ENCODE measurements at regions not wholly inside any gene's neighbourhood (a gene's known extent, or its start where the extent isn't known, plus 50 kb on each side); places are given as distances from the start of the nearest gene placed in this dataset.

DNA sequence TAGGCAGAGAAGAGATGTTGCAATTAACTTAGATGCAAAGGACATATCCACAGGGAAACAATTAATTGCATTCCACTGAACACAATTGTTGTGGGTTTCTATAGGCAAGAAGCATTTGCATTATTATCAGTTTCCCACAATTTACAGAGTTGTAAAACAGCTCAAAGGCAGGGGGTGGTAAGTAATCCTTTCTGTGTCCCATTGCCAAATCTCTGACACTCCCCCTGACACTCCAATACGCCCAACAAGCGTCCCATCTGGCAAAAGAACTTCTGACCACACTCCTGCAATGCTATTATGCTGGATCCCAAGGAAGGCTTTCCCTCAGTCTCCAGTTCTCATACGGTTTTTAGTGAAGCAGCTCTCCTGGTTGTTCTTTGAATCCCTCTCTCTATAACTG is 179.8 kb downstream of the CXCL12 start:
- ATAC-seq (ENCODE audit: low read depth) = no peak
- ChIA-PET CTCF (no interaction called here), POLR2A (no interaction called here)
- Mint-ChIP-seq H3K36me3 (ENCODE audit: low read depth) (no peaks in the 10 kb centered on the region), H3K4me1 (no peaks in the 10 kb centered on the region), H3K27ac (no peak overlapping the region), H3K4me3 (no peak overlapping the region), H3K9me3 (peaks cover 2% of the 10 kb centered on the region), H3K27me3 (no peaks in the 10 kb centered on the region)
- intact Hi-C loops (cut with micrococcal nuclease) = no loop called here
- DNase-seq = no peak
- TF ChIP-seq, protein P1, sequence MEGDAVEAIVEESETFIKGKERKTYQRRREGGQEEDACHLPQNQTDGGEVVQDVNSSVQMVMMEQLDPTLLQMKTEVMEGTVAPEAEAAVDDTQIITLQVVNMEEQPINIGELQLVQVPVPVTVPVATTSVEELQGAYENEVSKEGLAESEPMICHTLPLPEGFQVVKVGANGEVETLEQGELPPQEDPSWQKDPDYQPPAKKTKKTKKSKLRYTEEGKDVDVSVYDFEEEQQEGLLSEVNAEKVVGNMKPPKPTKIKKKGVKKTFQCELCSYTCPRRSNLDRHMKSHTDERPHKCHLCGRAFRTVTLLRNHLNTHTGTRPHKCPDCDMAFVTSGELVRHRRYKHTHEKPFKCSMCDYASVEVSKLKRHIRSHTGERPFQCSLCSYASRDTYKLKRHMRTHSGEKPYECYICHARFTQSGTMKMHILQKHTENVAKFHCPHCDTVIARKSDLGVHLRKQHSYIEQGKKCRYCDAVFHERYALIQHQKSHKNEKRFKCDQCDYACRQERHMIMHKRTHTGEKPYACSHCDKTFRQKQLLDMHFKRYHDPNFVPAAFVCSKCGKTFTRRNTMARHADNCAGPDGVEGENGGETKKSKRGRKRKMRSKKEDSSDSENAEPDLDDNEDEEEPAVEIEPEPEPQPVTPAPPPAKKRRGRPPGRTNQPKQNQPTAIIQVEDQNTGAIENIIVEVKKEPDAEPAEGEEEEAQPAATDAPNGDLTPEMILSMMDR (IDR thresholded peaks at IDR 0.05) = no peak

DNA sequence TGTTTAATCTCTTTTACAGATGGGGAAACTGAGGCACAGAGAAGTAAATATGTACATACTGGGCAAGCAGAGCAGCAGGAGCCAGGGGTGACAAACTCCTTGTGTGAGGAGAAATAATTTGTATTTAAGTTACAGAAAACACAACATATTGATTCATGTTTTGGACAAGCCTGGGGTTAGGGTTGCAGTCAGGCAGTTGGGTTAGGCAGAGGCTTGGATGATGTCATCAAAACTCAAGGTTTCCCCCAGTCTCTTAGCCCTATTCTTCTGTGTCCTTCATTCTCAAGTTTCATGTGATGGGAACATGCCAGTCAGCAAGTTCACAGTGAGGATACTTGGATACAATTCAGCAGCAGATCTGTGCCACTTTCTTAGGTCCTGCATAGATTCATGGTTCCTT is 181.4 kb downstream of the CXCL12 start:
- ChIA-PET POLR2A (no interaction called here), CTCF (no interaction called here)
- ATAC-seq (ENCODE audit: low read depth) (no peak), DNase-seq (no peak)
- TF ChIP-seq, protein P1 (IDR thresholded peaks at IDR 0.05) = no peak
- Mint-ChIP-seq H3K9me3 (peaks cover 2% of the 10 kb centered on the region), H3K27ac (no peak overlapping the region), H3K27me3 (no peaks in the 10 kb centered on the region), H3K36me3 (ENCODE audit: low read depth) (no peaks in the 10 kb centered on the region), H3K4me1 (no peaks in the 10 kb centered on the region), H3K4me3 (no peak overlapping the region)
- intact Hi-C loops (cut with micrococcal nuclease) = no loop called here

DNA sequence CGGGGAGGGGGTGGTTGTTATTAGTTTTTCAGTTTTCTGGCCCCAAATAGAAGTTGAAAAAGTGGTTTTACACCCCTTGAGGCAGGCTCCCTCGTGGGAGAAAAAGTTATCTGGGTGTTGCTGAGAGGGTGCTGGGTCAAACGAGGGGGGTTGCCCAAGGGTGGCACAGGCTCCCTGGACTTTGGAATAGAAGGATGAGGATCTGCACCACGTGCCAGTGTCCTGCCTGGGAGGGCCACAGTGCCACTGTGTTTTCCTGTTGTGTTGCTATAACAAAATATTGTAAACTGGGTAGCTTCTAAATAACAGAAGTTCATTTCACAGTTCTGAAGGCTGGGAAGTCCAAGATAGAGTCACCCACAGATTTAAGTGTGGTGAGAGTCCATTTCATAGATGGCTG is 181.9 kb downstream of the CXCL12 start:
- H3K27me3 Mint-ChIP-seq = no peaks in the 10 kb centered on the region
- DNase-seq (no peak), ATAC-seq (ENCODE audit: low read depth) (no peak)
- POLR2A ChIA-PET = no interaction called here
- TF ChIP-seq, protein P1 (IDR thresholded peaks at IDR 0.05) = no peak
- H3K27ac Mint-ChIP-seq = no peak overlapping the region
- H3K36me3 Mint-ChIP-seq (ENCODE audit: low read depth) = no peaks in the 10 kb centered on the region
- H3K4me3 Mint-ChIP-seq = no peak overlapping the region
- no peaks in the 10 kb centered on the region for H3K4me1 Mint-ChIP-seq
- intact Hi-C loops (cut with micrococcal nuclease) = no loop called here
- CTCF ChIA-PET = no interaction called here
- H3K9me3 Mint-ChIP-seq = peaks cover 2% of the 10 kb centered on the region

DNA sequence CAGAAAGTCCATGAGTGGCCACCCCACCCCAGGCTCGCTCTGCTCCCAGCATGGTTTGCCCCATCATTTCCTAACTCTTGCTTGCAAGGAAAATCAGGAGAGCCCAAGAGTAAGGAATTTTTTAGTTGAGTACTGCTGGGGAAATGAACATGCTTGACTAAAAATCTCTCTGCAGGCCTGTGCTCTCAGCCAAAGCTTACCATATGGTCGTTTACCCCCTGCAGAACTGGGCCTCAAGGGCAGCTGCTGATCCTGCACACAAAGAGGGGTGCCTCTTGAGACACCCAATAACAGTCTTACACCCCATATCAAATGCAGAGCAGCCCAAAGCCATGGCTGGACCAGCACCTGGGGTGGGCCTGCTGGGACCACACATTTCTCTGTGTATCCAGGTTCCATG is 183.2 kb downstream of the CXCL12 start:
- intact Hi-C loops (cut with micrococcal nuclease) = no loop called here
- CTCF ChIA-PET = no interaction called here
- H3K27me3 Mint-ChIP-seq = no peaks in the 10 kb centered on the region

DNA sequence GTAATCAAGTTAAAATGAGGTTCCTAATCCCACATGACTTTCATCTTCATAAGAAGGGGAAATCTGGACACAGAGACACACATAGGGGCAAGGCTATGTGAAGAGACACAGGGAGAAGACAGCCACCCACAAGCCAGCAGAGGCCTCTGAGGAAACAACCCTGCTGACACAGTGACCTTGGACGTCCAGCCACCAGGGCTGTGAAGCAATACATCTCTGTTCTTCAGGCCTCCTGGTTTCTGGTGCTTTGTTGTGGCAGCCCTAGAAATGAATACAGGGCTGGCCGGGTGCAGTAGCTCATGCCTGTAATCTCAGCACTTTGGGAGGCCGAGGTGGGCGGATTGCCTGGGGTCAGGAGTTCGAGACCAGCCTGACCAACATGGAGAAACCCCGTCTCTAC is 183.9 kb downstream of the CXCL12 start:
- ChIA-PET POLR2A (no interaction called here), CTCF (no interaction called here)
- H3K9me3 Mint-ChIP-seq = peaks cover 4% of the 10 kb centered on the region
- H3K4me3 Mint-ChIP-seq = no peak overlapping the region
- no peaks in the 10 kb centered on the region for H3K36me3 Mint-ChIP-seq (ENCODE audit: low read depth)
- no peak overlapping the region for H3K27ac Mint-ChIP-seq
- DNase-seq (no peak), ATAC-seq (ENCODE audit: low read depth) (no peak)
- TF ChIP-seq, protein P1 (IDR thresholded peaks at IDR 0.05) = no peak
- H3K4me1 Mint-ChIP-seq = no peaks in the 10 kb centered on the region
- intact Hi-C loops (cut with micrococcal nuclease) = no loop called here
- H3K27me3 Mint-ChIP-seq = no peaks in the 10 kb centered on the region

More for the DNA sequence above, 183.2 kb downstream of the CXCL12 start:
- no peak overlapping the region for H3K27ac Mint-ChIP-seq
- H3K9me3 Mint-ChIP-seq = peaks cover 4% of the 10 kb centered on the region
- DNase-seq = no peak
- no peaks in the 10 kb centered on the region for H3K4me1 Mint-ChIP-seq
- TF ChIP-seq, protein P1 (IDR thresholded peaks at IDR 0.05) = no peak
- ATAC-seq (ENCODE audit: low read depth) = no peak
- no peak overlapping the region for H3K4me3 Mint-ChIP-seq
- no peaks in the 10 kb centered on the region for H3K36me3 Mint-ChIP-seq (ENCODE audit: low read depth)
- POLR2A ChIA-PET = no interaction called here
